Left lung (tissue), 4 donors: ENCODE measurements at regions not wholly inside any gene's neighbourhood (a gene's known extent, or its start where the extent isn't known, plus 50 kb on each side); places are given as distances from the start of the nearest gene placed in this dataset.

Source experiments
- ATAC-seq: fragments of 200-7000 bp; cut with Tn5 transposase; one replicate; pipeline ENCODE4 v1.9.1; 2020; ENCODE audit warnings: moderate library complexity
- DNase-seq, 4 donors: peaks; one replicate each; pipeline ENCODE4 v3.0.0-alpha.2; 2013 to 2020
- H3K27ac ChIP-seq, 2 donors: fragments of 200-600 bp; sonication (generic) in 1 of 2; one replicate each; pipeline versions ENCODE4 v1.5.0 to v1.8.0; 2020 to 2021
- H3K27me3 ChIP-seq, 2 donors: fragments of 200-600 bp; sonication (generic) in 1 of 2; one replicate each; pipeline versions ENCODE4 v1.5.0 to v1.8.0; 2020 to 2021
- H3K36me3 ChIP-seq, 2 donors: fragments of 200-600 bp; sonication (generic) in 1 of 2; one replicate each; pipeline versions ENCODE4 v1.5.0 to v1.8.0; 2020 to 2021
- H3K4me1 ChIP-seq, 2 donors: fragments of 200-600 bp; one replicate each; pipeline ENCODE4 v1.8.0; 2021
- H3K4me3 ChIP-seq, 2 donors: fragments of 200-600 bp; sonication (generic) in 1 of 2; one replicate each; pipeline versions ENCODE4 v1.5.0 to v1.8.0; 2020 to 2021; ENCODE audit warnings: mild to moderate bottlenecking in 1 of 2
- H3K9me3 ChIP-seq, 2 donors: fragments of 200-600 bp; sonication (generic) in 1 of 2; one replicate each; pipeline versions ENCODE4 v1.5.0 to v1.8.0; 2020 to 2021
- intact Hi-C, 2 donors: fragments of 100-400 bp; cut with DNase I; formaldehyde crosslinking; loops; one replicate each; pipeline versions ENCODE4 v1.11.2 to v1.14.2; 2022
- TF ChIP-seq, protein P1 (sequence below), 2 donors: fragments of 200-600 bp; sonication (generic) in 1 of 2; IDR thresholded peaks; one replicate each; pipeline versions ENCODE4 v1.5.0 to v1.8.0; 2021; ENCODE audit warnings: antibody characterized with exemption in 2 of 2
- donor health status: DM: no; HTN: yes; CAD: no.
- donor health status: DM: no; HTN: no; CAD: no.

DNA sequence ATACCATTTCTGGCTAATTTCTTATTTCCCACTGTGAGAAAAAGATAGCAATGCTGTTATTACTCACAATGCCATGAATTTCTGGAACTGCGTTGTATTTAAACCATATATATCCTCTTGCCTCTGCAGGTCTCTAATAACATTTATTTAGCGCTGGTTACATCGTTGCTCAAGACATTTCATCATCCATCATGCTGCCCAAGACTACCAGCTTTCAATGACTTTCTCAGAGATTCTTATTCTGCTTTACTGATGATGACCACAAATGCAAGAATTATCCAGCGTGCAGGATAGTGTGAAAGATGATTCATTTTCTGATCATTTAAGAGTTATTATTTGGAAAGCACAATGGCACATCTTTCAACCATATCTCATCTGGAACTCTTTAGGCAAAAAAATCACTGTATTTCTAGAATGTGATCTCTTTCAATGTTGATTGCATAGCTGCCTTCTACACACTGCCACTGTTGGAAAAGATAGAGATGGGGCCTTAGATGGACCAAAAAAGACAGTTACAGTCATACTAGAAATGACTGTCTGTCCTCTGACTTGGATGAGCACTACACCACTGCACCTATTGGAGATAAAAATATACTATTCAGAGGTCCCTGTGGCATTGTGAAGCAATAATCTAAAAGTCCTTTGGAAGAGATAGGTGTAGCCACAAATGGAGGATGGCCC, 716.1 kb downstream of the NSUN3 start:
- intact Hi-C loops: no loop called here
- Histone ChIP-seq H3K4me3 (no peak overlapping the region), H3K36me3 (no peaks in the 10 kb centered on the region), H3K27me3 (no peaks in the 10 kb centered on the region), H3K27ac (no peak overlapping the region), H3K4me1 (no peaks in the 10 kb centered on the region), H3K9me3 (no peaks in the 10 kb centered on the region)
- TF ChIP-seq, protein P1, sequence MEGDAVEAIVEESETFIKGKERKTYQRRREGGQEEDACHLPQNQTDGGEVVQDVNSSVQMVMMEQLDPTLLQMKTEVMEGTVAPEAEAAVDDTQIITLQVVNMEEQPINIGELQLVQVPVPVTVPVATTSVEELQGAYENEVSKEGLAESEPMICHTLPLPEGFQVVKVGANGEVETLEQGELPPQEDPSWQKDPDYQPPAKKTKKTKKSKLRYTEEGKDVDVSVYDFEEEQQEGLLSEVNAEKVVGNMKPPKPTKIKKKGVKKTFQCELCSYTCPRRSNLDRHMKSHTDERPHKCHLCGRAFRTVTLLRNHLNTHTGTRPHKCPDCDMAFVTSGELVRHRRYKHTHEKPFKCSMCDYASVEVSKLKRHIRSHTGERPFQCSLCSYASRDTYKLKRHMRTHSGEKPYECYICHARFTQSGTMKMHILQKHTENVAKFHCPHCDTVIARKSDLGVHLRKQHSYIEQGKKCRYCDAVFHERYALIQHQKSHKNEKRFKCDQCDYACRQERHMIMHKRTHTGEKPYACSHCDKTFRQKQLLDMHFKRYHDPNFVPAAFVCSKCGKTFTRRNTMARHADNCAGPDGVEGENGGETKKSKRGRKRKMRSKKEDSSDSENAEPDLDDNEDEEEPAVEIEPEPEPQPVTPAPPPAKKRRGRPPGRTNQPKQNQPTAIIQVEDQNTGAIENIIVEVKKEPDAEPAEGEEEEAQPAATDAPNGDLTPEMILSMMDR (IDR thresholded peaks at IDR 0.05): no peak
- ATAC-seq (no peak), DNase-seq (no peak)

DNA sequence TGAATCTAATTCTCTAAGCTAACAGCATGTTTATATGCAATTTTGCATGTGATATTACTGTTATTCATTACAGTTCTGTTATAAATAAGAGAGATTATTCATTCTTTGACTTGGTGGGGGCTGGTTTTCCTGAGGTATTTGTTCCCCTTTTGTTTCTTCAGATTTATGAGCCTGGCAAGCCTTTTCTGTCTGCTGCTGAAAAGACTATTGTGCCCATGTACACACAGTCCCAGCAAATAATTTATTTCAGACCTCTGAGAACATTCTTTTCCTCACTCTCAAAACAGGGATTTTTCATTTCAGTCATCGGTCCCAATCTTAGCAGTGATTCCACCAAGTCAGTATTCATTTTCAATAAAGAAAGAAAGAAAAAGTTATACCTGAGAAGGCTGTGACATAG, 716.8 kb downstream of the NSUN3 start:
- no peaks in the 10 kb centered on the region for H3K9me3 ChIP-seq
- ATAC-seq (no peak), DNase-seq (no peak)
- no peak overlapping the region for H3K4me3 ChIP-seq
- no peak overlapping the region for H3K27ac ChIP-seq
- intact Hi-C loops: no loop called here
- H3K4me1 ChIP-seq: no peaks in the 10 kb centered on the region
- no peaks in the 10 kb centered on the region for H3K36me3 ChIP-seq
- H3K27me3 ChIP-seq: no peaks in the 10 kb centered on the region
- TF ChIP-seq, protein P1 (IDR thresholded peaks at IDR 0.05): no peak

- no peaks in the 10 kb centered on the region for H3K27me3 ChIP-seq
- no peak overlapping the region for H3K4me3 ChIP-seq
- intact Hi-C loops: no loop called here
- H3K4me1 ChIP-seq: no peaks in the 10 kb centered on the region
- ATAC-seq (no peak), DNase-seq (no peak)
- no peak overlapping the region for H3K27ac ChIP-seq
- H3K9me3 ChIP-seq: no peaks in the 10 kb centered on the region
- TF ChIP-seq, protein P1 (IDR thresholded peaks at IDR 0.05): no peak
- H3K36me3 ChIP-seq: no peaks in the 10 kb centered on the region
Observed at GRCh38 chr3:94784274-94784673, 721.4 kb downstream of the NSUN3 start.

DNA sequence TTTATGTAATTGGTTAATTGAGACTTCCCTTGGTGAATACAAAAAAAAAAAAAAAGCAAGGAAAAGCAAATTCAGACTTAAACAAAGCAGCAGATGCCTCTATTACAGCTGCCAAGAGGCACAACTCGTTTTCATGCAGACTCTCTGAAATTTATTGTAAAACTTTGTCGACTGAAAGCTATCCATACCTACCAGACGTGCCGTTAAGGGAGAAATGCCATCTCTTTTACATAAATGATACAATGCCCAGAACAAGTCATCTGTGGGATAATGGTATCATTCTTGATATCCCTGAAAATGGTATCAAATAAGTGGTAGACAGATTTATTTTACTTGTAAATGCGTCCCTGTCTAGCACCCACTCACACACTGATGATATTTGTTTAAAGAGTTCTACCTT, 724.2 kb downstream of the NSUN3 start:
- Histone ChIP-seq H3K27me3 (no peaks in the 10 kb centered on the region), H3K36me3 (no peaks in the 10 kb centered on the region), H3K27ac (no peak overlapping the region), H3K9me3 (no peaks in the 10 kb centered on the region), H3K4me1 (no peaks in the 10 kb centered on the region), H3K4me3 (no peak overlapping the region)
- DNase-seq: no peak
- intact Hi-C loops: no loop called here
- ATAC-seq: no peak
- TF ChIP-seq, protein P1 (IDR thresholded peaks at IDR 0.05): no peak

GRCh38 chr3:94787734-94788270, 724.9 kb downstream of the NSUN3 start:
- Histone ChIP-seq H3K27ac (no peak overlapping the region), H3K4me3 (no peak overlapping the region), H3K4me1 (no peaks in the 10 kb centered on the region), H3K27me3 (no peaks in the 10 kb centered on the region), H3K9me3 (no peaks in the 10 kb centered on the region), H3K36me3 (no peaks in the 10 kb centered on the region)
- DNase-seq (no peak), ATAC-seq (no peak)
- intact Hi-C loops: no loop called here
- TF ChIP-seq, protein P1 (IDR thresholded peaks at IDR 0.05): no peak
